ENCODE measurements at regions not wholly inside any gene's neighbourhood (a gene's known extent, or its start where the extent isn't known, plus 50 kb on each side); places are given as distances from the start of the nearest gene placed in this dataset.

- no peak overlapping the region for H3K4me3 ChIP-seq (ENCODE audit: control extremely low read depth in 1 of 5, extremely low read depth in 1 of 5, insufficient read depth in 1 of 5, low read depth in 2 of 5, low read length in 4 of 5)
- H3K9me3 ChIP-seq (ENCODE audit: control extremely low read depth in 1 of 3, control insufficient read depth in 2 of 3, insufficient read depth in 1 of 3, low read length in 2 of 3), result no peaks in the 10 kb centered on the region
- Mint-ChIP-seq H3K27ac (no peak overlapping the region), H3K4me3 (no peak overlapping the region), H3K4me1 (no peaks in the 10 kb centered on the region), H3K9me3 (ENCODE audit: insufficient read depth) (no peaks in the 10 kb centered on the region), H3K27me3 (peaks cover 3% of the 10 kb centered on the region)
- no peak overlapping the region for H3K4me2 ChIP-seq (replicated peaks; ENCODE audit: low read depth, low read length, poor library complexity, severe bottlenecking)
- no peaks in the 10 kb centered on the region for H4K20me1 ChIP-seq (ENCODE audit: control insufficient read depth, insufficient read depth, low read length, poor library complexity, severe bottlenecking)
- H3K27me3 ChIP-seq (replicated peaks in 1 of 4; ENCODE audit: control extremely low read depth in 1 of 4, control insufficient read depth in 3 of 4, insufficient read depth in 4 of 4, low read length in 3 of 4), result no peaks in the 10 kb centered on the region
- intact Hi-C loops (cut with micrococcal nuclease), result no loop called here
- H3K9ac ChIP-seq (ENCODE audit: low read length), result no peak overlapping the region
- H3K79me2 ChIP-seq (ENCODE audit: control insufficient read depth, insufficient read depth, low read length), result no peaks in the 10 kb centered on the region
- no peak overlapping the region for H2AFZ ChIP-seq (ENCODE audit: insufficient read depth, low read depth, low read length, poor library complexity, severe bottlenecking)
- DNase-seq, result no peak
- ChIA-PET CTCF (no interaction called here), POLR2A (no interaction called here)
- H3K4me1 ChIP-seq (ENCODE audit: control insufficient read depth in 2 of 2, insufficient read depth in 2 of 2, low read length in 2 of 2), result no peaks in the 10 kb centered on the region
- H3K27ac ChIP-seq (ENCODE audit: low read length in 2 of 2), result no peak overlapping the region
- TF ChIP-seq EZH2 (IDR thresholded peaks at IDR 0.05; ENCODE audit: borderline replicate concordance, insufficient read depth, low read depth, low read length, poor library complexity, severe bottlenecking), result no peak
- TF ChIP-seq, protein P1, sequence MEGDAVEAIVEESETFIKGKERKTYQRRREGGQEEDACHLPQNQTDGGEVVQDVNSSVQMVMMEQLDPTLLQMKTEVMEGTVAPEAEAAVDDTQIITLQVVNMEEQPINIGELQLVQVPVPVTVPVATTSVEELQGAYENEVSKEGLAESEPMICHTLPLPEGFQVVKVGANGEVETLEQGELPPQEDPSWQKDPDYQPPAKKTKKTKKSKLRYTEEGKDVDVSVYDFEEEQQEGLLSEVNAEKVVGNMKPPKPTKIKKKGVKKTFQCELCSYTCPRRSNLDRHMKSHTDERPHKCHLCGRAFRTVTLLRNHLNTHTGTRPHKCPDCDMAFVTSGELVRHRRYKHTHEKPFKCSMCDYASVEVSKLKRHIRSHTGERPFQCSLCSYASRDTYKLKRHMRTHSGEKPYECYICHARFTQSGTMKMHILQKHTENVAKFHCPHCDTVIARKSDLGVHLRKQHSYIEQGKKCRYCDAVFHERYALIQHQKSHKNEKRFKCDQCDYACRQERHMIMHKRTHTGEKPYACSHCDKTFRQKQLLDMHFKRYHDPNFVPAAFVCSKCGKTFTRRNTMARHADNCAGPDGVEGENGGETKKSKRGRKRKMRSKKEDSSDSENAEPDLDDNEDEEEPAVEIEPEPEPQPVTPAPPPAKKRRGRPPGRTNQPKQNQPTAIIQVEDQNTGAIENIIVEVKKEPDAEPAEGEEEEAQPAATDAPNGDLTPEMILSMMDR (IDR thresholded peaks at IDR 0.05), result no peak
- WGBS (ENCODE audit: insufficient coverage), result 80% methylated on average over 2 of the region's 7 CpGs
- no peak for ATAC-seq (ENCODE audit: low read depth)
- H3K36me3 ChIP-seq (replicated peaks in 1 of 2; ENCODE audit: control extremely low read depth in 1 of 2, control insufficient read depth in 1 of 2, extremely low read depth in 1 of 2, insufficient read depth in 2 of 2, low read length in 1 of 2), result no peaks in the 10 kb centered on the region
These were observed 124.7 kb upstream of the DST start for GRCh38 chr6:56767435-56767834.

DNA sequence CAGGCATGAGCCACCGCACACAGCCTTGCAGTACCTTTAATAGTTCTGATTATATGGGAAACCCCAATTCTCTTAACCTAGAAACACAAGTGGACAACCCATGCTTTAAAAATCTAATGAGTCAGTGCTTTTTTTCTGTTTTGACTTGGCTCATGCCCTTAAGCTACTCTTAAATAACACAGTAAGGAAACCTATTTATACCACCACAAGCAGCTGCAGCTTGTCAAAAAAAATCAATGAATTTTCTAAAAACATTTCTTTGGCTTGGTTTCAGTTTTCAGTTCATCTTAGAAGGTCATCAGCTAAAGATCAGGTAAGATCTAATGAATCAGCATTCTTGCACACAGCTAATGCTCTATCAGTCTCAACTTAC, 124.1 kb upstream of the DST start:
- Histone ChIP-seq H3K79me2 (ENCODE audit: control insufficient read depth, insufficient read depth, low read length) (no peaks in the 10 kb centered on the region), H3K4me1 (ENCODE audit: control insufficient read depth in 2 of 2, insufficient read depth in 2 of 2, low read length in 2 of 2) (no peaks in the 10 kb centered on the region), H3K4me3 (ENCODE audit: control extremely low read depth in 1 of 5, extremely low read depth in 1 of 5, insufficient read depth in 1 of 5, low read depth in 2 of 5, low read length in 4 of 5) (no peak overlapping the region), H3K36me3 (replicated peaks in 1 of 2; ENCODE audit: control extremely low read depth in 1 of 2, control insufficient read depth in 1 of 2, extremely low read depth in 1 of 2, insufficient read depth in 2 of 2, low read length in 1 of 2) (no peaks in the 10 kb centered on the region), H3K27me3 (replicated peaks in 1 of 4; ENCODE audit: control extremely low read depth in 1 of 4, control insufficient read depth in 3 of 4, insufficient read depth in 4 of 4, low read length in 3 of 4) (no peaks in the 10 kb centered on the region), H4K20me1 (ENCODE audit: control insufficient read depth, insufficient read depth, low read length, poor library complexity, severe bottlenecking) (no peaks in the 10 kb centered on the region), H3K9me3 (ENCODE audit: control extremely low read depth in 1 of 3, control insufficient read depth in 2 of 3, insufficient read depth in 1 of 3, low read length in 2 of 3) (no peaks in the 10 kb centered on the region), H2AFZ (ENCODE audit: insufficient read depth, low read depth, low read length, poor library complexity, severe bottlenecking) (no peak overlapping the region), H3K4me2 (replicated peaks; ENCODE audit: low read depth, low read length, poor library complexity, severe bottlenecking) (no peak overlapping the region), H3K9ac (ENCODE audit: low read length) (no peak overlapping the region), H3K27ac (ENCODE audit: low read length in 2 of 2) (no peak overlapping the region)
- Mint-ChIP-seq H3K4me1 (no peaks in the 10 kb centered on the region), H3K27ac (no peak overlapping the region), H3K27me3 (peaks cover 3% of the 10 kb centered on the region), H3K4me3 (no peak overlapping the region), H3K9me3 (ENCODE audit: insufficient read depth) (no peaks in the 10 kb centered on the region)
- DNase-seq, result no peak
- intact Hi-C loops (cut with micrococcal nuclease), result no loop called here
- CTCF ChIA-PET, result no interaction called here
- no peak for ATAC-seq (ENCODE audit: low read depth)
- POLR2A ChIA-PET, result no interaction called here
- TF ChIP-seq, protein P1 (IDR thresholded peaks at IDR 0.05), result no peak
- no peak for TF ChIP-seq EZH2 (IDR thresholded peaks at IDR 0.05; ENCODE audit: borderline replicate concordance, insufficient read depth, low read depth, low read length, poor library complexity, severe bottlenecking)
- no CpG with 5 or more reads among the region's 1 CpG for WGBS (ENCODE audit: insufficient coverage)

All from B cell (primary cell).